HEK293 (cell line): ENCODE measurements at regions not wholly inside any gene's neighbourhood (a gene's known extent, or its start where the extent isn't known, plus 50 kb on each side); places are given as distances from the start of the nearest gene placed in this dataset.

Experiments
- CTCF ChIA-PET: fragments of 350-600 bp; formaldehyde crosslinking; extraction: SDS; loops from one replicate; lab custom pipeline; 2021; ENCODE audit warnings: antibody characterized with exemption; lab: Yijun Ruan, JAX
- POLR2A ChIA-PET: fragments of 300-600 bp; formaldehyde crosslinking; extraction: SDS; loops from one replicate; lab custom pipeline; 2020; ENCODE audit warnings: antibody characterized with exemption, inconsistent platforms; lab: Yijun Ruan, JAX
- H3K27ac ChIP-seq: fragments of 200-500 bp; sonication (Bioruptor generic); 2 replicates; pipeline ENCODE4 v1.5.1; 2014; ENCODE audit warnings: low read depth, low read length, control low read depth, inconsistent platforms; ENCODE audit errors: extremely low read depth
- H3K36me3 ChIP-seq, 2 experiments: fragments of 200-500 bp in 1 of 2; sonication (Bioruptor generic) in 1 of 2; 1 replicate in 1 of 2; 2 replicates in 1 of 2; pipeline ENCODE4 v1.5.1; 2014 to 2017; ENCODE audit warnings: inconsistent platforms in 2 of 2, low read length in 2 of 2; ENCODE audit not compliant: control insufficient read depth in 2 of 2, insufficient read depth in 1 of 2
- H3K4me1 ChIP-seq: fragments of 200-500 bp; sonication (Bioruptor generic); 2 replicates; pipeline ENCODE4 v1.5.1; 2014; ENCODE audit warnings: mild to moderate bottlenecking, low read length, inconsistent platforms; ENCODE audit not compliant: control insufficient read depth, insufficient read depth
- H3K4me3 ChIP-seq: 2 replicates; pipeline ENCODE4 v1.5.1; 2011; ENCODE audit warnings: low read depth, mild to moderate bottlenecking, control low read depth, low read length, moderate library complexity
- H3K9me3 ChIP-seq: fragments of 200-500 bp; sonication (Bioruptor generic); 2 replicates; pipeline ENCODE4 v1.5.1; 2014; ENCODE audit warnings: low read depth, low read length, inconsistent platforms; ENCODE audit not compliant: control insufficient read depth, insufficient read depth
- EGR2 ChIP-seq: fragments of 450-650 bp; formaldehyde crosslinking; IDR thresholded peaks from 2 replicates; pipeline ENCODE4 v1.5.1; 2016; ENCODE audit warnings: low read depth, missing biosample characterization, missing genetic modification characterization
- MYNN ChIP-seq: fragments of 450-650 bp; formaldehyde crosslinking; IDR thresholded peaks from 2 replicates; pipeline ENCODE4 v1.5.1; 2016; ENCODE audit warnings: missing biosample characterization, missing genetic modification characterization, borderline replicate concordance
- SCRT2 ChIP-seq: fragments of 450-650 bp; formaldehyde crosslinking; IDR thresholded peaks from 2 replicates; pipeline ENCODE4 v1.5.1; 2016; ENCODE audit warnings: missing biosample characterization, missing genetic modification characterization
- ZFP3 ChIP-seq: fragments of 450-650 bp; formaldehyde crosslinking; IDR thresholded peaks from 2 replicates; pipeline ENCODE4 v1.5.1; 2016; ENCODE audit warnings: low read depth, missing biosample characterization, missing genetic modification characterization
- ZFP37 ChIP-seq: fragments of 450-650 bp; formaldehyde crosslinking; IDR thresholded peaks from 2 replicates; pipeline ENCODE4 v1.5.1; 2016; ENCODE audit warnings: missing biosample characterization, missing genetic modification characterization
- ZFP69B ChIP-seq: fragments of 450-650 bp; formaldehyde crosslinking; IDR thresholded peaks from 2 replicates; pipeline ENCODE4 v1.5.1; 2016; ENCODE audit warnings: missing biosample characterization, missing genetic modification characterization
- ZNF157 ChIP-seq: fragments of 450-650 bp; formaldehyde crosslinking; IDR thresholded peaks from 2 replicates; pipeline ENCODE4 v1.5.1; 2016; ENCODE audit warnings: missing biosample characterization, missing genetic modification characterization
- ZNF169 ChIP-seq: fragments of 450-650 bp; formaldehyde crosslinking; IDR thresholded peaks from 2 replicates; pipeline ENCODE4 v1.5.1; 2016; ENCODE audit warnings: missing biosample characterization, missing genetic modification characterization
- ZNF175 ChIP-seq: fragments of 450-650 bp; formaldehyde crosslinking; IDR thresholded peaks from 2 replicates; pipeline ENCODE4 v1.5.1; 2016; ENCODE audit warnings: missing biosample characterization, missing genetic modification characterization
- ZNF19 ChIP-seq: fragments of 450-650 bp; formaldehyde crosslinking; IDR thresholded peaks from 2 replicates; pipeline ENCODE4; 2016; ENCODE audit warnings: missing biosample characterization, missing genetic modification characterization, low read depth
- ZNF266 ChIP-seq: fragments of 450-650 bp; formaldehyde crosslinking; IDR thresholded peaks from 2 replicates; pipeline ENCODE4 v1.5.1; 2016; ENCODE audit warnings: missing biosample characterization, missing genetic modification characterization, low read depth
- ZNF426 ChIP-seq: fragments of 450-650 bp; formaldehyde crosslinking; IDR thresholded peaks from 2 replicates; pipeline ENCODE4 v1.5.1; 2017; ENCODE audit warnings: missing biosample characterization, missing genetic modification characterization, mild to moderate bottlenecking, inconsistent platforms, moderate library complexity
- ZNF529 ChIP-seq: fragments of 450-650 bp; formaldehyde crosslinking; IDR thresholded peaks from 2 replicates; pipeline ENCODE4 v1.5.1; 2017; ENCODE audit warnings: missing genetic modification characterization, missing biosample characterization; ENCODE audit not compliant: insufficient replicate concordance
- ZNF548 ChIP-seq: fragments of 450-650 bp; formaldehyde crosslinking; IDR thresholded peaks from 2 replicates; pipeline ENCODE4 v1.5.1; 2016; ENCODE audit warnings: missing biosample characterization, missing genetic modification characterization
- ZNF624 ChIP-seq: fragments of 450-650 bp; formaldehyde crosslinking; IDR thresholded peaks from 2 replicates; pipeline ENCODE4 v1.5.1; 2017; ENCODE audit warnings: missing biosample characterization, missing genetic modification characterization
- ZNF777 ChIP-seq: fragments of 450-650 bp; formaldehyde crosslinking; IDR thresholded peaks from 2 replicates; pipeline ENCODE4 v1.5.1; 2017; ENCODE audit warnings: missing biosample characterization, missing genetic modification characterization, borderline replicate concordance
- TF ChIP-seq, protein P1 (sequence below): IDR thresholded peaks from 2 replicates; pipeline ENCODE4 v1.6.1; 2011; ENCODE audit warnings: mild to moderate bottlenecking, low read depth, low read length, borderline replicate concordance
- TF ChIP-seq, protein P2 (sequence below): fragments of 450-650 bp; formaldehyde crosslinking; IDR thresholded peaks from 2 replicates; pipeline ENCODE4 v1.5.1; 2016; ENCODE audit warnings: missing biosample characterization, missing genetic modification characterization, borderline replicate concordance
- TF ChIP-seq, protein P3 (sequence below): fragments of 450-650 bp; formaldehyde crosslinking; IDR thresholded peaks from 2 replicates; pipeline ENCODE4 v1.5.1; 2016; ENCODE audit warnings: missing biosample characterization, missing genetic modification characterization, low read depth
- TF ChIP-seq, protein P4 (sequence below): fragments of 450-650 bp; formaldehyde crosslinking; IDR thresholded peaks from 2 replicates; pipeline ENCODE4 v1.5.1; 2016; ENCODE audit warnings: missing biosample characterization, missing genetic modification characterization, borderline replicate concordance

DNA sequence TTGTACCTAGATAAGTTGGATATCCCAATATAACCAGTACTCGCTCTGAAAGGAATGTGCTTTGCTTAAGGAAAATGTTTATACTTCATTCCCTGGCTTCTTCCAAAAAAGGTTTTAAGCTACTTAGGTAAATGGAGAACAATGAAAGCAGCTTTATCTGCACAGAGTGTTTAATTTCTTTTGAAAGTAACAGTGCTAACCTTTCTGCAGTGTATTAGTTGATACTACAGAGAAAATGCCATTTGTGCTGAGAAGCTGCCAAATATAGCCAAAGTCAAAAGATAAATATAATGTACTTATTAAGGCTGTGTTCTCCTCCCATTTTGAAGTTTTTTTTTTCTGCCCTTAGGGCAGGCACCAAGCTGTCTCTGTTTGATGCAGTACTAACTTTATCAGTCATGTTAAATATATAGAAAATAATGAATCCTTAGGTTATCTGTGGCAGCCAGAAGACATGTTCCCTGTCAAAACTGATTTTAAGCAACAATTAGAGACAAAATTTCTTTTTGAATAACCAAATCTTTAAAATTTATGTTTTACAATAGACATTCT lies 145.4 kb upstream of the KITLG start:
- TF ChIP-seq ZNF266 (tag by site-specific recombination) (no peak), ZNF426 (tag by site-specific recombination) (no peak), ZFP37 (tag by site-specific recombination) (no peak), ZNF157 (tag by site-specific recombination) (no peak)
- Histone ChIP-seq H3K27ac (no peak overlapping the region), H3K9me3 (no peaks in the 10 kb centered on the region), H3K4me3 (no peak overlapping the region), H3K36me3 (no peaks in the 10 kb centered on the region), H3K4me1 (no peaks in the 10 kb centered on the region)
- ChIA-PET POLR2A (no interaction called here), CTCF (interaction anchor here (0.6 kb wide), 1 partner anchor 40 kb away, joined by 3 read pairs; no protein-coding TSS in a partner anchor)

DNA sequence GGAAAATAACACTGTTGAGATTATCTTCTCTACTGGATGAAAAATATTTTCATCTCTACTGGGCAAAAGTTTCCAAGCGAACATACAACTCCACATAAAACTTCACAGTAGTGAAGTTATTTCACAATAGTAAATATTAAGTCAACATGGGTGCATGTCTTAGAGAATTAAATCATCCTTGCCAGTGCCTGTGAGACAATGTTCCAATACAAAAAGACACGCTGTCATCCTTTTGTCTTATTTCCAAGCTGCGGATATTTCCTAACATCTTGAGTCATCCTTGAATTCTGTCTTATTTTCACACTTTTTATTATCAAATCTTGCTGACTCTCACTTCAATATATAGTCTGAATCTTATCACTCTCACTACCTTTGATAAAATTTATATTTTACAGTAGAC lies 142.9 kb upstream of the KITLG start:
- Histone ChIP-seq H3K4me1 (no peaks in the 10 kb centered on the region), H3K4me3 (no peak overlapping the region), H3K27ac (no peak overlapping the region), H3K36me3 (no peaks in the 10 kb centered on the region; a peak in 1 of 3 replicates), H3K9me3 (no peaks in the 10 kb centered on the region)
- CTCF ChIA-PET = no interaction called here
- POLR2A ChIA-PET = no interaction called here
- no peak for TF ChIP-seq ZNF19
- TF ChIP-seq, protein P1, sequence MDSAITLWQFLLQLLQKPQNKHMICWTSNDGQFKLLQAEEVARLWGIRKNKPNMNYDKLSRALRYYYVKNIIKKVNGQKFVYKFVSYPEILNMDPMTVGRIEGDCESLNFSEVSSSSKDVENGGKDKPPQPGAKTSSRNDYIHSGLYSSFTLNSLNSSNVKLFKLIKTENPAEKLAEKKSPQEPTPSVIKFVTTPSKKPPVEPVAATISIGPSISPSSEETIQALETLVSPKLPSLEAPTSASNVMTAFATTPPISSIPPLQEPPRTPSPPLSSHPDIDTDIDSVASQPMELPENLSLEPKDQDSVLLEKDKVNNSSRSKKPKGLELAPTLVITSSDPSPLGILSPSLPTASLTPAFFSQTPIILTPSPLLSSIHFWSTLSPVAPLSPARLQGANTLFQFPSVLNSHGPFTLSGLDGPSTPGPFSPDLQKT = no peak
- TF ChIP-seq, protein P2, sequence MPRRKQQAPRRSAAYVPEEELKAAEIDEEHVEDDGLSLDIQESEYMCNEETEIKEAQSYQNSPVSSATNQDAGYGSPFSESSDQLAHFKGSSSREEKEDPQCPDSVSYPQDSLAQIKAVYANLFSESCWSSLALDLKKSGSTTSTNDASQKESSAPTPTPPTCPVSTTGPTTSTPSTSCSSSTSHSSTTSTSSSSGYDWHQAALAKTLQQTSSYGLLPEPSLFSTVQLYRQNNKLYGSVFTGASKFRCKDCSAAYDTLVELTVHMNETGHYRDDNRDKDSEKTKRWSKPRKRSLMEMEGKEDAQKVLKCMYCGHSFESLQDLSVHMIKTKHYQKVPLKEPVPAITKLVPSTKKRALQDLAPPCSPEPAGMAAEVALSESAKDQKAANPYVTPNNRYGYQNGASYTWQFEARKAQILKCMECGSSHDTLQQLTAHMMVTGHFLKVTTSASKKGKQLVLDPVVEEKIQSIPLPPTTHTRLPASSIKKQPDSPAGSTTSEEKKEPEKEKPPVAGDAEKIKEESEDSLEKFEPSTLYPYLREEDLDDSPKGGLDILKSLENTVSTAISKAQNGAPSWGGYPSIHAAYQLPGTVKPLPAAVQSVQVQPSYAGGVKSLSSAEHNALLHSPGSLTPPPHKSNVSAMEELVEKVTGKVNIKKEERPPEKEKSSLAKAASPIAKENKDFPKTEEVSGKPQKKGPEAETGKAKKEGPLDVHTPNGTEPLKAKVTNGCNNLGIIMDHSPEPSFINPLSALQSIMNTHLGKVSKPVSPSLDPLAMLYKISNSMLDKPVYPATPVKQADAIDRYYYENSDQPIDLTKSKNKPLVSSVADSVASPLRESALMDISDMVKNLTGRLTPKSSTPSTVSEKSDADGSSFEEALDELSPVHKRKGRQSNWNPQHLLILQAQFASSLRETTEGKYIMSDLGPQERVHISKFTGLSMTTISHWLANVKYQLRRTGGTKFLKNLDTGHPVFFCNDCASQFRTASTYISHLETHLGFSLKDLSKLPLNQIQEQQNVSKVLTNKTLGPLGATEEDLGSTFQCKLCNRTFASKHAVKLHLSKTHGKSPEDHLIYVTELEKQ (tag by site-specific recombination) = no peak
- TF ChIP-seq, all 188 proteins: peak for 0

DNA sequence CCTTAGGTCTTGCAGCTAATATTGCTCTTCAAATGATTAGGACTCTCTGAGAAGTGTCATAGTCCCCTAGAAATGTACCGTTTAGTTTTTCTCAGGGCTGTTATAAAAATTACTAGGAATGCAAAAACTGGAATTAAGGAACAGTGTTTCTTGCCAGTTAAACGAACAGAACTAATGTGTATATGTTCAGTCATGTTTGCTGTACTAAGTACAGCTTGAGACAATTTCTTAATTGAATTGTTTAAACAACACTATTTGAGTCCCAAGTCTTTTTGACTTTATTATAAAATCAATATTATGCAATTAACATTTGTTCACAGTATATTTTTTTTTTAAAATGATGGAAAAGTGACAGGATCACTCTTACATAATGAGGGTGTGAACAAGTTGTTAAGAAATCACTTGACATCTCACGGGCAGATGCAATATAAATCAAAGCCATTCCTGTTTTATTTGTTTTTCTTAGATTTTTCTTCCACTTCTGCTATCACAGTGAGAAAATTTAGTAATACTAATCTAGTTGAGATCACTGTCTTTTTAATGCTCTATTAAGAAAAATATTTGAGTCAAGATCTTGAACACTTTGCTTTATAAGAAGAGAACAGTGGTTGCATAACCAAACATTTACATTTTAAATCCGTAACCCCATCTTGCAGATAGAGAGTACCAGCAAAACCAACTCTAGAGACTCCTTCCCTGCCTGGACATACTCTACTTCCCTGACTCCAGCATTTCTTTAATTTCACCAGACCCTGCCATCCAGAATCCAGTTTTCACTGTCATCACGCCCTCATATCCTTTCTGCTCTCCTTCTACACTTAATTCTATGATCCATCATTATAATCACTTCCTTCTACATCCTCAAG lies 140.7 kb upstream of the KITLG start:
- POLR2A ChIA-PET = no interaction called here
- no peak overlapping the region for H3K27ac ChIP-seq
- TF ChIP-seq, protein P3, sequence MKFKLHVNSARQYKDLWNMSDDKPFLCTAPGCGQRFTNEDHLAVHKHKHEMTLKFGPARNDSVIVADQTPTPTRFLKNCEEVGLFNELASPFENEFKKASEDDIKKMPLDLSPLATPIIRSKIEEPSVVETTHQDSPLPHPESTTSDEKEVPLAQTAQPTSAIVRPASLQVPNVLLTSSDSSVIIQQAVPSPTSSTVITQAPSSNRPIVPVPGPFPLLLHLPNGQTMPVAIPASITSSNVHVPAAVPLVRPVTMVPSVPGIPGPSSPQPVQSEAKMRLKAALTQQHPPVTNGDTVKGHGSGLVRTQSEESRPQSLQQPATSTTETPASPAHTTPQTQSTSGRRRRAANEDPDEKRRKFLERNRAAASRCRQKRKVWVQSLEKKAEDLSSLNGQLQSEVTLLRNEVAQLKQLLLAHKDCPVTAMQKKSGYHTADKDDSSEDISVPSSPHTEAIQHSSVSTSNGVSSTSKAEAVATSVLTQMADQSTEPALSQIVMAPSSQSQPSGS (tag by site-specific recombination) = no peak
- TF ChIP-seq, protein P4, sequence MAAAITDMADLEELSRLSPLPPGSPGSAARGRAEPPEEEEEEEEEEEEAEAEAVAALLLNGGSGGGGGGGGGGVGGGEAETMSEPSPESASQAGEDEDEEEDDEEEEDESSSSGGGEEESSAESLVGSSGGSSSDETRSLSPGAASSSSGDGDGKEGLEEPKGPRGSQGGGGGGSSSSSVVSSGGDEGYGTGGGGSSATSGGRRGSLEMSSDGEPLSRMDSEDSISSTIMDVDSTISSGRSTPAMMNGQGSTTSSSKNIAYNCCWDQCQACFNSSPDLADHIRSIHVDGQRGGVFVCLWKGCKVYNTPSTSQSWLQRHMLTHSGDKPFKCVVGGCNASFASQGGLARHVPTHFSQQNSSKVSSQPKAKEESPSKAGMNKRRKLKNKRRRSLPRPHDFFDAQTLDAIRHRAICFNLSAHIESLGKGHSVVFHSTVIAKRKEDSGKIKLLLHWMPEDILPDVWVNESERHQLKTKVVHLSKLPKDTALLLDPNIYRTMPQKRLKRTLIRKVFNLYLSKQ (tag by site-specific recombination) = no peak
- no peak for TF ChIP-seq ZNF529 (tag by site-specific recombination)
- TF ChIP-seq ZFP69B (tag by site-specific recombination) = no peak
- no peak for TF ChIP-seq ZNF777
- TF ChIP-seq ZNF624 = no peak
- no peak for TF ChIP-seq ZNF548
- no peak for TF ChIP-seq EGR2
- no peak for TF ChIP-seq ZNF169 (tag by site-specific recombination)
- TF ChIP-seq SCRT2 (tag by site-specific recombination) = no peak
- no peak for TF ChIP-seq ZNF175 (tag by site-specific recombination)
- TF ChIP-seq ZFP3 (tag by site-specific recombination) = no peak
- TF ChIP-seq MYNN (tag by site-specific recombination) = no peak

More for the DNA sequence above, 140.7 kb upstream of the KITLG start:
- H3K4me1 ChIP-seq = no peaks in the 10 kb centered on the region
- CTCF ChIA-PET = interaction anchor here (0.8 kb wide), 1 partner anchor 13 kb away, joined by 3 read pairs; no protein-coding TSS in a partner anchor
- no peak overlapping the region for H3K4me3 ChIP-seq
- no peaks in the 10 kb centered on the region; a peak in 1 of 3 replicates for H3K36me3 ChIP-seq
- no peaks in the 10 kb centered on the region for H3K9me3 ChIP-seq
